Fibroblast of skin of back (primary cell): ENCODE measurements at regions not wholly inside any gene's neighbourhood (a gene's known extent, or its start where the extent isn't known, plus 50 kb on each side); places are given as distances from the start of the nearest gene placed in this dataset.
"Not testable (repeated sequence)": the region's sequence is repeated elsewhere in the genome, so short reads cannot be mapped to it uniquely, and the experiment has no call there.

Experiments
- DNase-seq: peaks from one replicate; pipeline ENCODE4 v3.0.0-alpha.2; 2013

GRCh38 chr12:25382311-25383106 is 131.8 kb upstream of the KRAS start:
- DNase-seq: no peak

GRCh38 chr12:25377469-25378177 is 126.9 kb upstream of the KRAS start:
- DNase-seq: peak; percentile 35

- no peak for DNase-seq
Measured at GRCh38 chr12:25376985-25377384, 126.3 kb upstream of the KRAS start.

- no peak for DNase-seq
Measured at GRCh38 chr12:25376407-25376806, 125.7 kb upstream of the KRAS start.

- DNase-seq: no peak
Measured at GRCh38 chr12:25372969-25373817, 122.5 kb upstream of the KRAS start.

- DNase-seq: no peak
Measured at GRCh38 chr12:25372002-25372401, 121.3 kb upstream of the KRAS start.

GRCh38 chr12:25368557-25368956 is 117.8 kb upstream of the KRAS start:
- DNase-seq: no peak

- no peak for DNase-seq
Measured at GRCh38 chr12:25366122-25366521, 115.4 kb upstream of the KRAS start.

- DNase-seq: no peak
Measured at GRCh38 chr12:25365340-25365730, 114.6 kb upstream of the KRAS start.

GRCh38 chr12:25364529-25365339 is 114.0 kb upstream of the KRAS start:
- DNase-seq: no peak

GRCh38 chr12:25362646-25363045 is 111.9 kb upstream of the KRAS start:
- DNase-seq: no peak

- DNase-seq: no peak
Measured at GRCh38 chr12:25361511-25361910, 110.8 kb upstream of the KRAS start.

- no peak for DNase-seq
Measured at GRCh38 chr12:25357595-25357994, 106.9 kb upstream of the KRAS start.

- not testable (repeated sequence) for DNase-seq
Measured at GRCh38 chr12:25352942-25353341, 102.2 kb upstream of the KRAS start.

GRCh38 chr12:25352083-25352918 is 101.6 kb upstream of the KRAS start:
- peak; percentile 77 for DNase-seq

- DNase-seq: no peak
Measured at GRCh38 chr12:25348593-25348895, 97.8 kb upstream of the KRAS start.

- DNase-seq: no peak
Measured at GRCh38 chr12:25347716-25348592, 97.2 kb upstream of the KRAS start.

GRCh38 chr12:25341877-25342276 is 91.1 kb upstream of the KRAS start:
- DNase-seq: not testable (repeated sequence)

- DNase-seq: no peak
Measured at GRCh38 chr12:25337916-25338315, 87.2 kb upstream of the KRAS start.

- DNase-seq: no peak
Measured at GRCh38 chr12:25332143-25332542, 81.4 kb upstream of the KRAS start.
